AG09309 (cell line): ENCODE measurements at regions not wholly inside any gene's neighbourhood (a gene's known extent, or its start where the extent isn't known, plus 50 kb on each side); places are given as distances from the start of the nearest gene placed in this dataset.

Experiments used
- DNase-seq: peaks from one replicate; pipeline ENCODE4 v3.0.0-alpha.2; 2010; ENCODE audit warnings: low read depth
- H3K4me3 ChIP-seq: 2 replicates; pipeline ENCODE4 v1.5.1; 2011; ENCODE audit warnings: mild to moderate bottlenecking, low read depth, low read length, moderate library complexity; ENCODE audit not compliant: control insufficient read depth
- TF ChIP-seq, protein P1 (sequence below): IDR thresholded peaks from 2 replicates; pipeline ENCODE4 v1.5.1; 2011; ENCODE audit warnings: mild to moderate bottlenecking, low read depth, low read length, inconsistent platforms; ENCODE audit not compliant: insufficient read depth, control insufficient read depth; ENCODE audit errors: missing control alignments

DNA sequence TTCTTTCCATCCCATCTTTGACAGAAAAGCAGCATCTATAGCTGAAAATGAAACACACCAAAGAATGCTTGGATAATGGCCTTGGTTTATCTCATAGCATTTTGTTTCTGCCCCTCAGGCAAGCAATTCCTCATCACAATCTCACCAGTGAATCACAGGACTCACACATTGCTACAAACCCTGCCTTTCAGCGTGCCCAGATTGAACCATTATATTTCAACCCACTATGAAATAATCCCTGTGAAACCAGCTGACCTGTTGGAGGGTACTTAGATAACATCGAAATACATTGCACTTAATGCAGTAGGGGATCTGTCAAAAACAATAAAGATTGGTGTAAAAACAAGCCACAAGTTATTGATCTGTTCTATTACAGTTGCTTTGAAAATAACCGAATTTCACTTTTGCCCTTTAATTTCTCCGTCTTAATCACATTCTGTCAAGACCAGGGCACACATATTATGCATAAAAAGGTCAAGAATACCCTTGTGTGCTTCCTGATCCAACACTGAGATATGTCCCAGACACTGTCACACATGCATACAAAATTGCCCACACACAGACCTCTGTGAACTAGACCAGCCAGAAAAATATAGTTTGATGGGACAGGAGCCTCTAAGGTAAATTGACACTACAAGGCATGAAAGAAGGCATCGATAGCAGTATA is 839.8 kb downstream of the NTRK3 start:
- TF ChIP-seq, protein P1, sequence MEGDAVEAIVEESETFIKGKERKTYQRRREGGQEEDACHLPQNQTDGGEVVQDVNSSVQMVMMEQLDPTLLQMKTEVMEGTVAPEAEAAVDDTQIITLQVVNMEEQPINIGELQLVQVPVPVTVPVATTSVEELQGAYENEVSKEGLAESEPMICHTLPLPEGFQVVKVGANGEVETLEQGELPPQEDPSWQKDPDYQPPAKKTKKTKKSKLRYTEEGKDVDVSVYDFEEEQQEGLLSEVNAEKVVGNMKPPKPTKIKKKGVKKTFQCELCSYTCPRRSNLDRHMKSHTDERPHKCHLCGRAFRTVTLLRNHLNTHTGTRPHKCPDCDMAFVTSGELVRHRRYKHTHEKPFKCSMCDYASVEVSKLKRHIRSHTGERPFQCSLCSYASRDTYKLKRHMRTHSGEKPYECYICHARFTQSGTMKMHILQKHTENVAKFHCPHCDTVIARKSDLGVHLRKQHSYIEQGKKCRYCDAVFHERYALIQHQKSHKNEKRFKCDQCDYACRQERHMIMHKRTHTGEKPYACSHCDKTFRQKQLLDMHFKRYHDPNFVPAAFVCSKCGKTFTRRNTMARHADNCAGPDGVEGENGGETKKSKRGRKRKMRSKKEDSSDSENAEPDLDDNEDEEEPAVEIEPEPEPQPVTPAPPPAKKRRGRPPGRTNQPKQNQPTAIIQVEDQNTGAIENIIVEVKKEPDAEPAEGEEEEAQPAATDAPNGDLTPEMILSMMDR = no peak
- no peak for DNase-seq
- no peak overlapping the region for H3K4me3 ChIP-seq

DNA sequence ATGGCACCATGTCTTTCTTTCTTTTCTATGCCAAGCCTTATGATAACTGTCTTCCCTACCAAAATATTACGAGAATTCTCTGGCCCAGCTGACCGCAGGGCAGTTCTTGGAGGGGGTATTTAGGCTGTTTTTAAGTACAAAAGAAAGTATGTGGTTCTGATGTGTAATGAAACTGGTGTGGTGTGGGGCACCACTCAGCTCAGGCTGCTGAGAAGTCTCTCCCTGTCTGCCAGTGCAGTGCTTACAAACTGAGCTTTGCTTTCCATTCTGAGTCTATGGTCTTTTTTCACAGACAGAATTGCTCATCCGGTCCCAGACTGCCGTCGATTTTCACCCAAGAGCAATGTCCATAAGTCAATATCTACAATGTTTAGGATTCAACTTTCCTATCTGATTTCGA is 847.6 kb downstream of the NTRK3 start:
- TF ChIP-seq, protein P1 = no peak
- H3K4me3 ChIP-seq = no peak overlapping the region
- no peak for DNase-seq

DNA sequence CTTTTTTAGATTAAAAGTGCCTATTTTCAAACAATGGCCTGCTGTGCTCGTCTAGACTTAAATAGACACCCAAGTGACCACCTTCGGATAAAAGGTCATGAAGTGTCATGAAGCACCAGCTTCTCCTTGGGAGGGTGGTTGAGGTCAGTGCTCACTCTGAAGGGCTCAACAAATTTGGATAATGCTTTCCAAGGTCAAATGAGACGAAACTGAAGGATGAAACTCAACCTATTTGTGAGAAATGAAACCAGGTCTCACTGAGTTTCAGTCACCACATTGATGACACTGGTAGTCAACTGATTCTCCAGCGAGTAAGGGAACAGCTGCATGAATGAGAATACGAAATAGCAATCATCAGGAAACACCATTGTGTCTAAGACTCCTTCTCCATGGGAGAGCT is 852.6 kb downstream of the NTRK3 start:
- H3K4me3 ChIP-seq = no peak overlapping the region
- TF ChIP-seq, protein P1 = no peak
- DNase-seq = no peak

DNA sequence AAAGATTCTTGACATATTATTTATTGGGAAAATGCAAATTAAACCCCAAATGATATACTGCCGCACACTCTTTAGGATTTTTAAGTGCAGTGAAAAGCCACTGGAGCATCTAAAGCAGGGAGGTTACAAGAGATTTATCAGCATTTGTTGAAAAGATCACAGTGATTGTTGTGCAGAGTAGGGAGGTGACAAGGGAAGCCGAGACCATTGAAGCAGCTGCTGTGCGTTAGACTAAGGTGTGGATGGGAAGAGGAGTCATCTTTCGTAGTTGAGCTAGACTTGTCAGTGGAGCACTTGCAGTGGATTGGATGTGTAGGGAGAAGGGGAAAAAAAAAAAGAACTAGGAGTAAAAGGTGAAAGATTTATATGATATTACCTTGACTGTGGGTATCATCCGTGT is 854.6 kb downstream of the NTRK3 start:
- TF ChIP-seq, protein P1 = no peak
- H3K4me3 ChIP-seq = no peak overlapping the region
- DNase-seq = no peak

DNA sequence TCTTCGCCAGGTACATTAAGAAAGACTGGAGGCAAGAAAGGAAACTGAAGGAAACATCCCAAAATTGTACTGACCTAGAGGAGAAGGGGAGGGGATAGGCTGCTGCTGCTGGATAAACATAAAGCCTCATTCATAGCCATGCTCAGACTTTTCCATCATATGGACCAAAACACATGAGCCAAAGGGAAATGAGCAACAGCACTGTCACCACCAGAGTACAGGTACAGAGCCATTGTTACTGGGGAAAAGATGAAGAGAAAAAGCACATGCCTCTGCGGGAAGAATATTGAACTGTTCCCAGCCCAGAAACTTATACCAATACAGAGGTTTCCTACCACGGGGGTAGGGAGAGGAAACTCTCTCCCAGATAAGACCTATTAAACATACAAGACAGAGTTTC is 861.9 kb downstream of the NTRK3 start:
- TF ChIP-seq, protein P1 = no peak
- no peak overlapping the region for H3K4me3 ChIP-seq
- DNase-seq = no peak

DNA sequence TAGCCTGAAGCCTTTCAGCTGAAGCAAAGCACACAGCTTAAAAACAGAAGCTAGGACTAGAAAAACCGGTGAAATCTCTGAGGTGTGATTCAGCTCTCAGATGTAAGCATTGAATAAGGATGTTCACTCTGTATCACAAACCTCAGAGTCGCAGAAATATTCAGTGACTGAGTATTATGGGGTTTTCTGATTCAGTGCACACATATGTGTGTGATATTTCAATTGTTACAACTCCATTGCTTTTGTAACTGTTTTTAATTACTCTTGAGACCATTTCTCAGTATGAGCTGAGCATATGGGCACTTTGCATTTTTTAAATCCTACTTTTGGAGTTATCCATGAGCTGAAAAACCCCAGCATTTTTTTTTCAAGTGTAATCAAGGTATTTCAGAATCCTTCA is 868.8 kb downstream of the NTRK3 start:
- no peak overlapping the region for H3K4me3 ChIP-seq
- TF ChIP-seq, protein P1 = no peak
- DNase-seq = no peak

DNA sequence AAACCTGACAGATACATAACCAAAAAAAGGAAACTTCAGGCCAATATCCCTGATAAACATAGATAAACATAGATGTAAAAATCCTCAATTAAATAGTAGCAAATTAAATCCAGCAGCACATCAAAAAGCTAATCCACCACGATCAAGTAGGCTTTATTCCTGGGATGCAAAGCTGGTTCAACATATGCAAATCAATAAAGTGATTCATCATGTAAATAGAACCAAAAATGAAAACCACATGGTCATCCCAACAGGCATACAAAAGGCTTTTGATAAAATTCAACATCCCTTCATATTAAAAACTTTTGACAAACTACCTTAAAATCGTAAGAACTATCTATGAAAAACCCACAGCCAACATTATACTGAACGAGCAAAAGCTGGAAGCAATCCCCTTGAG is 882.2 kb downstream of the NTRK3 start:
- TF ChIP-seq, protein P1 = no peak
- DNase-seq = no peak
- no peak overlapping the region for H3K4me3 ChIP-seq
